ENCODE measurements at regions not wholly inside any gene's neighbourhood (a gene's known extent, or its start where the extent isn't known, plus 50 kb on each side); places are given as distances from the start of the nearest gene placed in this dataset.

DNA sequence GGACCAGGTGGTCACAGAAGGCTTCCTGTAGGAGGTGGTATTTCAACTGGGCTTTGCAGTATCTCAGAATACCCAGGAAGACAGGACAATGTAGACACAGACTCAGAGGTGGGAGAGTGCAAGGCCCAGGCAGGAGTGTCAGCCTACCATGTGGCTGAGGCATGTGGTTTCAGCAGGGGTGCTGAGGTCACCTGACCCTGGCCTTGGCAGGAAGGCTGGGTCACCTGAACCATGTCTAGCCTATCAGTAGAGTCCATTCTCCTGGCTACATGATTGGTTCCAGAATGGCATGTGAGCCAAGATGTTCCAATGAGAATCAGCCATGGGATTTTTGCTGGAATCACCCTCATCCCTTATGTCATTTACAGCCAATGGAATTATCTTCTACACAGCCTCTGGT, 169.4 kb downstream of the ACTL8 start:
- no peak for DNase-seq
- ATAC-seq: no peak
- Histone ChIP-seq H3K27ac (no peak overlapping the region), H3K36me3 (replicated peaks in 1 of 2; ENCODE audit: insufficient read depth in 1 of 2, low read depth in 2 of 2) (no peaks in the 10 kb centered on the region), H3K27me3 (no peaks in the 10 kb centered on the region), H3K9me3 (no peaks in the 10 kb centered on the region), H3K4me1 (no peaks in the 10 kb centered on the region), H3K4me3 (no peak overlapping the region)
- no peak for TF ChIP-seq POLR2A (IDR thresholded peaks at IDR 0.05)
- TF ChIP-seq, protein P1, sequence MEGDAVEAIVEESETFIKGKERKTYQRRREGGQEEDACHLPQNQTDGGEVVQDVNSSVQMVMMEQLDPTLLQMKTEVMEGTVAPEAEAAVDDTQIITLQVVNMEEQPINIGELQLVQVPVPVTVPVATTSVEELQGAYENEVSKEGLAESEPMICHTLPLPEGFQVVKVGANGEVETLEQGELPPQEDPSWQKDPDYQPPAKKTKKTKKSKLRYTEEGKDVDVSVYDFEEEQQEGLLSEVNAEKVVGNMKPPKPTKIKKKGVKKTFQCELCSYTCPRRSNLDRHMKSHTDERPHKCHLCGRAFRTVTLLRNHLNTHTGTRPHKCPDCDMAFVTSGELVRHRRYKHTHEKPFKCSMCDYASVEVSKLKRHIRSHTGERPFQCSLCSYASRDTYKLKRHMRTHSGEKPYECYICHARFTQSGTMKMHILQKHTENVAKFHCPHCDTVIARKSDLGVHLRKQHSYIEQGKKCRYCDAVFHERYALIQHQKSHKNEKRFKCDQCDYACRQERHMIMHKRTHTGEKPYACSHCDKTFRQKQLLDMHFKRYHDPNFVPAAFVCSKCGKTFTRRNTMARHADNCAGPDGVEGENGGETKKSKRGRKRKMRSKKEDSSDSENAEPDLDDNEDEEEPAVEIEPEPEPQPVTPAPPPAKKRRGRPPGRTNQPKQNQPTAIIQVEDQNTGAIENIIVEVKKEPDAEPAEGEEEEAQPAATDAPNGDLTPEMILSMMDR (IDR thresholded peaks at IDR 0.05): no peak
- intact Hi-C loops (cut with DNase I): no loop called here

DNA sequence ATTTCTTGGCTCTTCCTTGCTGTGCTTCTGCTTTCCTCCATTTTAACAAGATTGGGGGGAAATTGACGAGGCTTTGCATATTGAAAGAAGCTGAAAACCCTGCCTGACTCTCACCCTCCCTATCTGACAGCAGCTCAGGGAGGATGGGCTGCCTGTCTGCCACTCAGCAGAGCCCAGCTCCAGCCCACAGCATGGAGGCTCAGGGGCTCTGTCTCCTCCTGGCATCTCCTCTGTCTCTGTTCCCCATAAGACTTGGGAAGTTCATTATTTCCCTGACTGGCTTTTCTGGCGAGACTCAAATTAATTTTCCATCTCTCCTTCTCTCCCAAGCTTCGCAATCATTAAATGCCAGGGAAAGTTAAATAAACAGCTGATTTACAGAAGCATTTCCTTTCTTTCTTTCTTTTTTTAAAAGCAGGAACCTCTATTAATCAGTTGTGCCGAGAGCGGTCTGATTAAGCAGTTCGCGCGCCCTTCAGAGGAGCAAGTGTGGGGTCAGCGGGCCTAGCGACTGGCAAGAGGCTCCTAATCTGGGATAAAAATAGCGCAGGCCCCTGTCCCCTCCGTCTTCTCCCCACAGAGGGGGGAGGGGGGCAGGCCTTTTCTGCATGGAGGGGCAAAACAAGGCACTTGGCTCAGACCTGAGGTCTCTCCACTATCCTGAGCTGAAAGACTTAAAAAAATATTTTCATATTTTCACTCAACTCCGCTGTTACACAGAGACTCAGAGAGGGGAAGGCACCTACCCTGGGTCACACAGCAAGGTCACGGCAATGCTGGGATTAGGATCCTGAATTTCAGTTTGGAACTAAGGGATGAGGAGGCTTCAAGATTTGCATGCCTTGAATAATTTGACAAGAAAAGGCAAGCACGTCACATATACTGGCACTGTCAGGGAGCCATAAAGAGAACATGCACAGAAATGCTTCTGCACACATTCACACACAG, 170.4 kb downstream of the ACTL8 start:
- no peak for TF ChIP-seq POLR2A (IDR thresholded peaks at IDR 0.05)
- TF ChIP-seq, protein P1 (IDR thresholded peaks at IDR 0.05): no peak
- H3K4me1 ChIP-seq: no peaks in the 10 kb centered on the region
- H3K9me3 ChIP-seq: no peaks in the 10 kb centered on the region
- H3K27me3 ChIP-seq: no peaks in the 10 kb centered on the region
- DNase-seq (no peak), ATAC-seq (no peak)
- intact Hi-C loops (cut with DNase I): no loop called here
- WGBS, 2 donors: 20 to 24% methylated on average over 15 of the region's 15 CpGs
- no peaks in the 10 kb centered on the region for H3K36me3 ChIP-seq (replicated peaks in 1 of 2; ENCODE audit: insufficient read depth in 1 of 2, low read depth in 2 of 2)
- no peak overlapping the region for H3K4me3 ChIP-seq
- H3K27ac ChIP-seq: no peak overlapping the region

- Histone ChIP-seq H3K27me3 (no peaks in the 10 kb centered on the region), H3K4me3 (no peak overlapping the region), H3K27ac (no peak overlapping the region), H3K36me3 (replicated peaks in 1 of 2; ENCODE audit: insufficient read depth in 1 of 2, low read depth in 2 of 2) (no peaks in the 10 kb centered on the region), H3K4me1 (no peaks in the 10 kb centered on the region), H3K9me3 (no peaks in the 10 kb centered on the region)
- DNase-seq: no peak
- TF ChIP-seq, protein P1 (IDR thresholded peaks at IDR 0.05): no peak
- TF ChIP-seq POLR2A (IDR thresholded peaks at IDR 0.05): no peak
- no peak for ATAC-seq
- WGBS, 2 donors: 54 to 65% methylated on average over 4 of the region's 4 CpGs
- intact Hi-C loops (cut with DNase I): no loop called here
Observed at GRCh38 chr1:17926906-17927305, 171.8 kb downstream of the ACTL8 start.

GRCh38 chr1:17927952-17928351, 172.8 kb downstream of the ACTL8 start:
- Histone ChIP-seq H3K27me3 (no peaks in the 10 kb centered on the region), H3K9me3 (no peaks in the 10 kb centered on the region), H3K27ac (no peak overlapping the region), H3K36me3 (replicated peaks in 1 of 2; ENCODE audit: insufficient read depth in 1 of 2, low read depth in 2 of 2) (no peaks in the 10 kb centered on the region), H3K4me3 (no peak overlapping the region), H3K4me1 (no peaks in the 10 kb centered on the region)
- DNase-seq (no peak), ATAC-seq (no peak)
- intact Hi-C loops (cut with DNase I): no loop called here
- 56 to 58% methylated on average over 7 of the region's 7 CpGs for WGBS, 2 donors
- TF ChIP-seq POLR2A (IDR thresholded peaks at IDR 0.05): no peak
- TF ChIP-seq, protein P1 (IDR thresholded peaks at IDR 0.05): no peak

GRCh38 chr1:17929224-17929623, 174.1 kb downstream of the ACTL8 start:
- no peak for TF ChIP-seq POLR2A (IDR thresholded peaks at IDR 0.05)
- TF ChIP-seq, protein P1 (IDR thresholded peaks at IDR 0.05): no peak
- intact Hi-C loops (cut with DNase I): no loop called here
- H3K4me3 ChIP-seq: no peak overlapping the region
- no peaks in the 10 kb centered on the region for H3K4me1 ChIP-seq
- no peaks in the 10 kb centered on the region for H3K36me3 ChIP-seq (replicated peaks in 1 of 2; ENCODE audit: insufficient read depth in 1 of 2, low read depth in 2 of 2)
- DNase-seq: no peak
- H3K9me3 ChIP-seq: no peaks in the 10 kb centered on the region
- no peak for ATAC-seq
- peaks cover 0 to 6% of the 10 kb centered on the region in 2 donors for H3K27me3 ChIP-seq
- 65 to 71% methylated on average over 5 to 6 of the region's 6 CpGs for WGBS, 2 donors
- no peak overlapping the region for H3K27ac ChIP-seq
